Natural killer cell (primary cell): ENCODE measurements at regions not wholly inside any gene's neighbourhood (a gene's known extent, or its start where the extent isn't known, plus 50 kb on each side); places are given as distances from the start of the nearest gene placed in this dataset.

Experiments
- ATAC-seq, 3 donors: fragments of 150-1000 bp in 2 of 3; fragments of 200-7000 bp in 1 of 3; cut with Tn5 transposase; 1 replicate in 1 of 3; 2 replicates in 2 of 3; pipeline ENCODE4 v1.10.0; 2021; ENCODE audit warnings: mild to moderate bottlenecking in 2 of 3, moderate library complexity in 2 of 3
- DNase-seq, 2 donors: peaks; one replicate each; pipeline versions ENCODE4 v3.0.0 to v3.0.0-alpha.2; 2013 to 2021; ENCODE audit warnings: mixed read lengths in 1 of 2
- H3K27ac ChIP-seq: one replicate; pipeline ENCODE4 v1.5.1; 2013; ENCODE audit warnings: mild to moderate bottlenecking, low read length
- H3K27me3 ChIP-seq: one replicate; pipeline ENCODE4 v1.6.1; 2013; ENCODE audit warnings: low read length; ENCODE audit not compliant: control insufficient read depth, insufficient read depth
- H3K36me3 ChIP-seq: one replicate; pipeline ENCODE4 v1.6.1; 2013; ENCODE audit warnings: low read length; ENCODE audit not compliant: control insufficient read depth, insufficient read depth
- H3K4me1 ChIP-seq: one replicate; pipeline ENCODE4 v1.6.1; 2013; ENCODE audit warnings: low read length; ENCODE audit not compliant: control insufficient read depth, insufficient read depth
- H3K4me3 ChIP-seq: one replicate; pipeline ENCODE4 v1.5.1; 2013; ENCODE audit warnings: low read length
- H3K9me3 ChIP-seq: one replicate; pipeline ENCODE4 v1.6.1; 2013; ENCODE audit warnings: low read length; ENCODE audit not compliant: control insufficient read depth, insufficient read depth
- H3K27ac Mint-ChIP-seq, 2 donors: one replicate each; pipeline ENCODE4 v1.8.0; 2022; ENCODE audit warnings: mild to moderate bottlenecking in 2 of 2, mixed read lengths in 2 of 2, moderate library complexity in 1 of 2
- H3K27me3 Mint-ChIP-seq, 2 donors: one replicate each; pipeline ENCODE4 v1.8.0; 2022; ENCODE audit warnings: low read depth in 2 of 2, mixed read lengths in 2 of 2
- H3K36me3 Mint-ChIP-seq: one replicate; pipeline ENCODE4 v1.8.0; 2022; ENCODE audit warnings: mixed read lengths
- H3K4me1 Mint-ChIP-seq, 2 donors: one replicate each; pipeline ENCODE4 v1.8.0; 2022; ENCODE audit warnings: mixed read lengths in 2 of 2
- H3K4me3 Mint-ChIP-seq: one replicate; pipeline ENCODE4 v1.8.0; 2022; ENCODE audit warnings: mild to moderate bottlenecking, moderate library complexity, mixed read lengths
- H3K9me3 Mint-ChIP-seq, 2 donors: one replicate each; pipeline ENCODE4 v1.8.0; 2022; ENCODE audit warnings: mixed read lengths in 2 of 2
- WGBS: methylation state at CpG from one replicate; pipeline ENCODE4 v1.1.7; 2013; ENCODE audit warnings: missing lambda C conversion rate; ENCODE audit not compliant: insufficient coverage; 5-methylcytosine and 5-hydroxymethylcytosine counted together
- intact Hi-C: fragments of 100-400 bp; cut with micrococcal nuclease; formaldehyde crosslinking; loops from one replicate; pipeline ENCODE4 v1.14.2; 2022
- TF ChIP-seq, protein P1 (sequence below): fragments of 200-600 bp; IDR thresholded peaks from one replicate; pipeline ENCODE4 v1.8.0; 2022; ENCODE audit warnings: antibody characterized with exemption

DNA sequence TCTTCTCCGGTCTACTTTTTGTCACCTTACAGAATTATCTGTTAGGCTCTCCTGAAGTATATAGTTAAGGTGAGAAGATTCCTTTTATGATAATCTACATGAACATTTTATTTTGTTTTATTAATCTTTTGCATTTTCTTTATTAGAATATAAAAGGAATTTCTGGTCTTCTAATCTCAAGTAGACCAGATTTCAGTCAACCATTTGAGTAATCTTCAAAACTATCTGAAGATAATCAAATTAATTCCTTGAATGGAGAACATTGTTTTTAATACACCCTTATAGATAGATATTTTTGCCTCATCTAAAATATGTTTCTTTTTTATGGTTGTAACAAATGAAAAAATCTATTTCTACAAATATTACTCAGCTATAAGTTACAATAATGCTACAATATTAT, 381.7 kb upstream of the PCDH20 start:
- Mint-ChIP-seq H3K27ac (no peak overlapping the region), H3K9me3 (peaks cover 14 to 18% of the 10 kb centered on the region in 2 donors), H3K4me3 (no peak overlapping the region), H3K4me1 (no peaks in the 10 kb centered on the region), H3K36me3 (peaks cover 2% of the 10 kb centered on the region), H3K27me3 (no peaks in the 10 kb centered on the region)
- Histone ChIP-seq H3K4me1 (no peaks in the 10 kb centered on the region), H3K36me3 (no peaks in the 10 kb centered on the region), H3K9me3 (no peaks in the 10 kb centered on the region), H3K27me3 (no peaks in the 10 kb centered on the region), H3K4me3 (no peak overlapping the region), H3K27ac (no peak overlapping the region)
- intact Hi-C loops: no loop called here
- ATAC-seq: no peak
- no peak for DNase-seq
- TF ChIP-seq, protein P1, sequence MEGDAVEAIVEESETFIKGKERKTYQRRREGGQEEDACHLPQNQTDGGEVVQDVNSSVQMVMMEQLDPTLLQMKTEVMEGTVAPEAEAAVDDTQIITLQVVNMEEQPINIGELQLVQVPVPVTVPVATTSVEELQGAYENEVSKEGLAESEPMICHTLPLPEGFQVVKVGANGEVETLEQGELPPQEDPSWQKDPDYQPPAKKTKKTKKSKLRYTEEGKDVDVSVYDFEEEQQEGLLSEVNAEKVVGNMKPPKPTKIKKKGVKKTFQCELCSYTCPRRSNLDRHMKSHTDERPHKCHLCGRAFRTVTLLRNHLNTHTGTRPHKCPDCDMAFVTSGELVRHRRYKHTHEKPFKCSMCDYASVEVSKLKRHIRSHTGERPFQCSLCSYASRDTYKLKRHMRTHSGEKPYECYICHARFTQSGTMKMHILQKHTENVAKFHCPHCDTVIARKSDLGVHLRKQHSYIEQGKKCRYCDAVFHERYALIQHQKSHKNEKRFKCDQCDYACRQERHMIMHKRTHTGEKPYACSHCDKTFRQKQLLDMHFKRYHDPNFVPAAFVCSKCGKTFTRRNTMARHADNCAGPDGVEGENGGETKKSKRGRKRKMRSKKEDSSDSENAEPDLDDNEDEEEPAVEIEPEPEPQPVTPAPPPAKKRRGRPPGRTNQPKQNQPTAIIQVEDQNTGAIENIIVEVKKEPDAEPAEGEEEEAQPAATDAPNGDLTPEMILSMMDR: no peak
- no CpG with 5 or more reads among the region's 1 CpG for WGBS

DNA sequence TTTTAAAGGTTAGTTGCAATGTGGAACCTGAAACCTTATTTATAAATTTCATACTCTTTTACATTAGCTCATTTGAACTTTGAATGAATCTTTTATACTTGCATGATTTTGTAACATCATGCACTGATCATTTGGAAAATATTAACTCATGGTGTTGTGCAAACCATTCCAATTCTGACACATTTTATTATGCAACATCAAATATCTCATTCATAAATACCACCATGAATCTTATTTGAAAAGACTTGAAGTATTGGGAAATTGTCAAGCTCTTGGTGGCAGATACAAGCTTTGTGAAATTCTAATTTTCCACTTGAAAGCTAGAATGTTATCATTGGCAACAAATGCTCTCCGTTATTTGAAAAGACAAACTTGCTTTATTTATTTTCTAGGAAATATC, 379.9 kb upstream of the PCDH20 start:
- no peaks in the 10 kb centered on the region for H3K36me3 ChIP-seq
- TF ChIP-seq, protein P1: no peak
- Mint-ChIP-seq H3K36me3 (peaks cover 7% of the 10 kb centered on the region), H3K9me3 (peaks cover 12 to 21% of the 10 kb centered on the region in 2 donors), H3K4me3 (no peak overlapping the region), H3K27me3 (no peaks in the 10 kb centered on the region), H3K4me1 (no peaks in the 10 kb centered on the region), H3K27ac (no peak overlapping the region)
- no peaks in the 10 kb centered on the region for H3K4me1 ChIP-seq
- WGBS: 86% methylated on average over 1 of the region's 1 CpG
- no peak overlapping the region for H3K4me3 ChIP-seq
- no peaks in the 10 kb centered on the region for H3K27me3 ChIP-seq
- intact Hi-C loops: no loop called here
- H3K9me3 ChIP-seq: no peaks in the 10 kb centered on the region
- ATAC-seq: no peak
- DNase-seq: no peak
- H3K27ac ChIP-seq: no peak overlapping the region

DNA sequence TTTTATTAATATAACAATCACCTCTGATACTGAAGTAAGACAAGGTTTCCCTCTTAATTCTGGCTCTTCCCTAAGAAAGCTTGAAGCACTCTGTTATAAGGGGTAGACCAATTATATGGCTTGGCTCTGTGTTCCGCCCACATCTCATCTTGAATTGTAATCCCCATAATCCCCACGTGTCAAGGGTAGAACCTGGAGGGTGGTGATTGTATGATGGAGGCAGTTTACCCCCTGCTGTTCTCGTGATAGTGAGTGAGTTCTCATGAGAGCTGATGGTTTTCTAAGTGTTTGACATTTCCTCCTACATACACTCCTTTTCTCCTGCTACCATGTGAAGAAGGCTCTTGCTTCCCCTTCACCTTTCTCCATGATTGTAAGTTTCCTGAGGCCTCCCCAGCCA, 363.8 kb upstream of the PCDH20 start:
- Mint-ChIP-seq H3K36me3 (peaks cover 11% of the 10 kb centered on the region), H3K4me1 (no peaks in the 10 kb centered on the region), H3K27ac (no peak overlapping the region), H3K27me3 (no peaks in the 10 kb centered on the region), H3K9me3 (peaks cover 10 to 15% of the 10 kb centered on the region in 2 donors), H3K4me3 (no peak overlapping the region)
- no CpG with 5 or more reads among the region's 3 CpGs for WGBS
- H3K27ac ChIP-seq: no peak overlapping the region
- H3K36me3 ChIP-seq: no peaks in the 10 kb centered on the region
- H3K9me3 ChIP-seq: no peaks in the 10 kb centered on the region
- H3K4me1 ChIP-seq: no peaks in the 10 kb centered on the region
- intact Hi-C loops: no loop called here
- DNase-seq (no peak), ATAC-seq (no peak)
- TF ChIP-seq, protein P1: no peak
- H3K4me3 ChIP-seq: no peak overlapping the region
- H3K27me3 ChIP-seq: no peaks in the 10 kb centered on the region

DNA sequence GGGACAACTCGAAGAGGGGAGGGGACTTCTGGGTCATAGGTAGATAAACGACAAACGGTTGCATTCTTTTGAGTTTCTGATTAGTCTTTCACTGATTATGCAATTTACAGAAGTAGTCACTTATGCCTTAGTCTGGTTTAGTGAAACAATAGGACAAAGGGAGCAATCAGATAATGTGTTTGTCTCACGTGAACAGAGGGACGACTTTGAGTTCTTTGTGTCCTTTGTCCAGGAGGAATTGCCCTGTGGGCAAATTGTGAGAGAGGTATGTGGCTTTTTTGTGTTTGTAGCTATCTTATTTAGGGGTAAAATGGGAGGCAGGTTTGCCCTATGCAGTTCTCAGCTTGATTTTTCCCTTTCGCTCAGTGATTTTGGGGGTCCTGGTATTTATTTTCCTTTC, 362.9 kb upstream of the PCDH20 start:
- DNase-seq: no peak
- no peaks in the 10 kb centered on the region for H3K4me1 ChIP-seq
- WGBS: 89% methylated on average over 5 of the region's 6 CpGs

More for the DNA sequence above, 362.9 kb upstream of the PCDH20 start:
- H3K36me3 ChIP-seq: no peaks in the 10 kb centered on the region
- Mint-ChIP-seq H3K36me3 (peaks cover 11% of the 10 kb centered on the region), H3K27ac (no peak overlapping the region), H3K4me3 (no peak overlapping the region), H3K4me1 (no peaks in the 10 kb centered on the region), H3K9me3 (peaks cover 18 to 22% of the 10 kb centered on the region in 2 donors), H3K27me3 (no peaks in the 10 kb centered on the region)
- intact Hi-C loops: no loop called here
- no peak for ATAC-seq
- no peak overlapping the region for H3K4me3 ChIP-seq
- TF ChIP-seq, protein P1: no peak
- H3K27ac ChIP-seq: no peak overlapping the region
- no peaks in the 10 kb centered on the region for H3K9me3 ChIP-seq
- no peaks in the 10 kb centered on the region for H3K27me3 ChIP-seq
